Neuronal stem cell (in vitro differentiated cells): ENCODE measurements at regions not wholly inside any gene's neighbourhood (a gene's known extent, or its start where the extent isn't known, plus 50 kb on each side); places are given as distances from the start of the nearest gene placed in this dataset.
"Not testable (repeated sequence)": the region's sequence is repeated elsewhere in the genome, so short reads cannot be mapped to it uniquely, and the experiment has no call there.

Experiments
- DNase-seq: peaks from one replicate; pipeline ENCODE4 v3.0.0-alpha.2; 2013; ENCODE audit warnings: low spot score
- H2AFZ ChIP-seq: one replicate; pipeline ENCODE4 v1.6.1; 2013; ENCODE audit warnings: mild to moderate bottlenecking, low read length, inconsistent platforms
- H2AK5ac ChIP-seq: 2 replicates; pipeline ENCODE4 v1.6.1; 2013; ENCODE audit warnings: low read depth, mild to moderate bottlenecking, inconsistent platforms, low read length, moderate library complexity, mixed read lengths
- H2BK120ac ChIP-seq: 2 replicates; pipeline ENCODE4 v1.6.1; 2013; ENCODE audit warnings: low read depth, mild to moderate bottlenecking, inconsistent platforms, low read length, moderate library complexity, mixed read lengths
- H2BK12ac ChIP-seq: one replicate; pipeline ENCODE4 v1.6.1; 2013; ENCODE audit warnings: low read length, inconsistent platforms
- H2BK15ac ChIP-seq: 2 replicates; pipeline ENCODE4 v1.6.1; 2013; ENCODE audit warnings: mild to moderate bottlenecking, low read length, inconsistent platforms, mixed read lengths
- H2BK5ac ChIP-seq: one replicate; pipeline ENCODE4 v1.6.1; 2013; ENCODE audit warnings: inconsistent platforms, mild to moderate bottlenecking, low read length, moderate library complexity
- H3K14ac ChIP-seq: one replicate; pipeline ENCODE4 v1.6.1; 2013; ENCODE audit warnings: low read length, inconsistent platforms
- H3K18ac ChIP-seq: 2 replicates; pipeline ENCODE4 v1.6.1; 2013; ENCODE audit warnings: low read length, inconsistent platforms
- H3K23ac ChIP-seq: 2 replicates; pipeline ENCODE4 v1.6.1; 2013; ENCODE audit warnings: low read depth, mild to moderate bottlenecking, mixed read lengths, low read length, inconsistent platforms; ENCODE audit not compliant: poor library complexity
- H3K27ac ChIP-seq: replicated peaks from 3 replicates; pipeline ENCODE4 v1.5.1; 2013; ENCODE audit warnings: low read length, inconsistent platforms
- H3K27me3 ChIP-seq, 3 experiments: 2 replicates each; pipeline ENCODE4 v1.6.1; 2013; ENCODE audit warnings: low read length in 3 of 3, mild to moderate bottlenecking in 2 of 3, inconsistent platforms in 1 of 3, low read depth in 1 of 3, mixed read lengths in 1 of 3, moderate library complexity in 1 of 3; ENCODE audit not compliant: control insufficient read depth in 3 of 3, insufficient read depth in 3 of 3
- H3K36me3 ChIP-seq, 2 donors: replicated peaks in 1 of 2; 2 replicates each; pipeline ENCODE4 v1.6.1; 2013; ENCODE audit warnings: low read length in 2 of 2; ENCODE audit not compliant: control insufficient read depth in 2 of 2, insufficient read depth in 2 of 2
- H3K4ac ChIP-seq: 2 replicates; pipeline ENCODE4 v1.6.1; 2013; ENCODE audit warnings: inconsistent platforms, mild to moderate bottlenecking, low read length, moderate library complexity
- H3K4me1 ChIP-seq, 2 donors: 1 replicate in 1 of 2; 2 replicates in 1 of 2; pipeline ENCODE4 v1.6.1; 2013; ENCODE audit warnings: low read length in 2 of 2, low read depth in 1 of 2; ENCODE audit not compliant: control insufficient read depth in 2 of 2, insufficient read depth in 1 of 2
- H3K4me2 ChIP-seq: one replicate; pipeline ENCODE4 v1.6.1; 2013; ENCODE audit warnings: mild to moderate bottlenecking, low read length, inconsistent platforms; ENCODE audit not compliant: insufficient read depth, poor library complexity, severe bottlenecking
- H3K4me3 ChIP-seq, 2 donors: 2 replicates each; pipeline ENCODE4 v1.5.1; 2013; ENCODE audit warnings: low read length in 2 of 2, mild to moderate bottlenecking in 2 of 2, inconsistent platforms in 1 of 2, moderate library complexity in 1 of 2
- H3K79me1 ChIP-seq: one replicate; pipeline ENCODE4 v1.6.1; 2013; ENCODE audit warnings: low read depth, mild to moderate bottlenecking, inconsistent platforms, low read length, moderate library complexity
- H3K9ac ChIP-seq: one replicate; pipeline ENCODE4 v1.6.1; 2013; ENCODE audit warnings: mild to moderate bottlenecking, low read depth, low read length, inconsistent platforms; ENCODE audit not compliant: poor library complexity
- H3K9me3 ChIP-seq, 2 donors: replicated peaks in 1 of 2; 2 replicates each; pipeline versions ENCODE3 to v1.6.1; 2013; ENCODE audit warnings: low read length in 2 of 2, mild to moderate bottlenecking in 2 of 2, inconsistent platforms in 1 of 2, low read depth in 1 of 2, mixed read lengths in 1 of 2, moderate library complexity in 1 of 2; ENCODE audit not compliant: control insufficient read depth in 2 of 2, insufficient read depth in 1 of 2
- H4K8ac ChIP-seq: one replicate; pipeline ENCODE4 v1.6.1; 2013; ENCODE audit warnings: low read depth, mild to moderate bottlenecking, inconsistent platforms, low read length, moderate library complexity
- H4K91ac ChIP-seq: one replicate; pipeline ENCODE4 v1.6.1; 2013; ENCODE audit warnings: low read length, low read depth, mild to moderate bottlenecking, inconsistent platforms; ENCODE audit not compliant: poor library complexity
- WGBS, 2 donors: extraction: QIAGEN DNeasy Blood & Tissue Kit; methylation state at CpG; one replicate each; pipeline ENCODE4 v1.1.7; 2013; ENCODE audit warnings: missing lambda C conversion rate in 2 of 2, mixed read lengths in 1 of 2; ENCODE audit not compliant: insufficient read length in 2 of 2, insufficient replicate concordance in 1 of 2; ENCODE audit errors: extremely low coverage in 2 of 2; 5-methylcytosine and 5-hydroxymethylcytosine counted together

GRCh38 chr20:48038713-48039112 is 253.4 kb upstream of the SULF2 start:
- WGBS, 2 donors = no CpG with 5 or more reads among the region's 7 CpGs
- H3K27ac ChIP-seq = no peak overlapping the region
- no peak overlapping the region for H2AFZ ChIP-seq
- no peak overlapping the region for H4K91ac ChIP-seq
- H3K27me3 ChIP-seq = no peaks in the 10 kb centered on the region
- no peak overlapping the region for H3K18ac ChIP-seq
- no peak overlapping the region for H3K4me2 ChIP-seq
- no peak overlapping the region for H2BK12ac ChIP-seq
- H3K14ac ChIP-seq = no peak overlapping the region
- no peak overlapping the region for H3K4me3 ChIP-seq
- no peaks in the 10 kb centered on the region for H3K36me3 ChIP-seq
- H2BK5ac ChIP-seq = no peak overlapping the region
- H3K23ac ChIP-seq = no peak overlapping the region
- H3K79me1 ChIP-seq = no peaks in the 10 kb centered on the region
- no peak overlapping the region for H3K4ac ChIP-seq
- H2BK120ac ChIP-seq = no peak overlapping the region
- no peak overlapping the region for H3K9ac ChIP-seq
- no peak overlapping the region for H2AK5ac ChIP-seq
- H3K4me1 ChIP-seq = peaks cover 0 to 8% of the 10 kb centered on the region in 2 donors
- H3K9me3 ChIP-seq = peaks cover 0 to 6% of the 10 kb centered on the region in 2 donors
- no peak for DNase-seq
- no peak overlapping the region for H2BK15ac ChIP-seq
- H4K8ac ChIP-seq = no peak overlapping the region

- not testable (repeated sequence) for H3K14ac ChIP-seq, H4K91ac ChIP-seq, H3K27me3 ChIP-seq, H3K9me3 ChIP-seq, H3K4me1 ChIP-seq, H2AFZ ChIP-seq, H2BK120ac ChIP-seq, H2AK5ac ChIP-seq, H3K4me2 ChIP-seq, H3K18ac ChIP-seq, H2BK15ac ChIP-seq, H3K4me3 ChIP-seq, H4K8ac ChIP-seq, H2BK12ac ChIP-seq, H3K27ac ChIP-seq, H2BK5ac ChIP-seq, H3K23ac ChIP-seq, H3K79me1 ChIP-seq, H3K9ac ChIP-seq, DNase-seq, H3K36me3 ChIP-seq, H3K4ac ChIP-seq
- no CpG with 5 or more reads among the region's 7 CpGs for WGBS, 2 donors
Observed at GRCh38 chr20:48037798-48038197, 252.5 kb upstream of the SULF2 start.

GRCh38 chr20:48035961-48036731 is 250.9 kb upstream of the SULF2 start:
- Histone ChIP-seq H3K4ac (no peak overlapping the region), H2BK120ac (no peak overlapping the region), H3K9me3 (peaks cover 0 to 6% of the 10 kb centered on the region in 2 donors), H3K18ac (no peak overlapping the region), H3K27ac (no peak overlapping the region), H4K91ac (no peak overlapping the region), H3K27me3 (no peaks in the 10 kb centered on the region), H2BK5ac (no peak overlapping the region), H2BK15ac (no peak overlapping the region), H3K36me3 (no peaks in the 10 kb centered on the region), H3K4me3 (no peak overlapping the region), H2BK12ac (no peak overlapping the region), H2AK5ac (no peak overlapping the region), H3K79me1 (no peaks in the 10 kb centered on the region), H4K8ac (no peak overlapping the region), H2AFZ (no peak overlapping the region), H3K23ac (no peak overlapping the region), H3K14ac (no peak overlapping the region), H3K9ac (no peak overlapping the region), H3K4me2 (no peak overlapping the region), H3K4me1 (peaks cover 0 to 8% of the 10 kb centered on the region in 2 donors)
- WGBS, 2 donors = no CpG with 5 or more reads among the region's 4 CpGs
- DNase-seq = no peak

- DNase-seq = no peak
- no peaks in the 10 kb centered on the region for H3K79me1 ChIP-seq
- H3K9ac ChIP-seq = no peak overlapping the region
- peaks cover 7 to 8% of the 10 kb centered on the region in 2 donors for H3K4me1 ChIP-seq
- H3K9me3 ChIP-seq = peaks cover 0 to 1% of the 10 kb centered on the region in 2 donors
- H3K27ac ChIP-seq = no peak overlapping the region
- H4K8ac ChIP-seq = no peak overlapping the region
- no peak overlapping the region for H3K23ac ChIP-seq
- H2BK5ac ChIP-seq = no peak overlapping the region
- H2BK15ac ChIP-seq = no peak overlapping the region
- H3K4ac ChIP-seq = no peak overlapping the region
- H2AK5ac ChIP-seq = no peak overlapping the region
- H4K91ac ChIP-seq = no peak overlapping the region
- H3K36me3 ChIP-seq = no peaks in the 10 kb centered on the region
- H3K14ac ChIP-seq = no peak overlapping the region
- H3K4me3 ChIP-seq = no peak overlapping the region
- no peak overlapping the region for H2BK120ac ChIP-seq
- H2AFZ ChIP-seq = no peak overlapping the region
- H3K4me2 ChIP-seq = no peak overlapping the region
- H3K18ac ChIP-seq = no peak overlapping the region
- no peaks in the 10 kb centered on the region for H3K27me3 ChIP-seq
- no CpG with 5 or more reads among the region's 6 CpGs for WGBS, 2 donors
- H2BK12ac ChIP-seq = no peak overlapping the region
Observed at GRCh38 chr20:48034751-48035150, 249.5 kb upstream of the SULF2 start.
